H9 (cell line): ENCODE measurements at regions not wholly inside any gene's neighbourhood (a gene's known extent, or its start where the extent isn't known, plus 50 kb on each side); places are given as distances from the start of the nearest gene placed in this dataset.

Experiments
- DNase-seq: peaks from one replicate; pipeline ENCODE4 v3.0.0-alpha.2; 2017
- H2AFZ ChIP-seq: one replicate; pipeline ENCODE4 v1.6.1; 2013; ENCODE audit warnings: mild to moderate bottlenecking, low read length, control low read depth, moderate library complexity
- H2AK5ac ChIP-seq: 2 replicates; pipeline ENCODE4 v1.6.1; 2013; ENCODE audit warnings: low read length, control low read depth, mixed read lengths; ENCODE audit not compliant: insufficient read length
- H2BK120ac ChIP-seq: one replicate; pipeline ENCODE4 v1.6.1; 2013; ENCODE audit warnings: low read depth, mild to moderate bottlenecking, low read length, control low read depth, inconsistent platforms; ENCODE audit not compliant: poor library complexity, severe bottlenecking
- H2BK12ac ChIP-seq: 2 replicates; pipeline ENCODE4 v1.6.1; 2013; ENCODE audit warnings: low read length, control low read depth, mixed read lengths, low read depth; ENCODE audit not compliant: insufficient read length
- H2BK15ac ChIP-seq: 2 replicates; pipeline ENCODE4 v1.6.1; 2013; ENCODE audit warnings: low read depth, low read length, control low read depth
- H2BK20ac ChIP-seq: one replicate; pipeline ENCODE4 v1.6.1; 2013; ENCODE audit warnings: low read depth, mild to moderate bottlenecking, low read length, control low read depth, inconsistent platforms; ENCODE audit not compliant: poor library complexity, severe bottlenecking
- H2BK5ac ChIP-seq: 2 replicates; pipeline ENCODE4 v1.6.1; 2013; ENCODE audit warnings: low read length, control low read depth, mixed read lengths; ENCODE audit not compliant: insufficient read length
- H3K14ac ChIP-seq: 2 replicates; pipeline ENCODE4 v1.6.1; 2013; ENCODE audit warnings: low read length, control low read depth; ENCODE audit not compliant: insufficient read depth
- H3K18ac ChIP-seq: 2 replicates; pipeline ENCODE4 v1.6.1; 2013; ENCODE audit warnings: low read depth, mild to moderate bottlenecking, mixed read lengths, low read length, control low read depth; ENCODE audit not compliant: insufficient read length
- H3K23ac ChIP-seq: 2 replicates; pipeline ENCODE4 v1.6.1; 2013; ENCODE audit warnings: low read length, control low read depth, mixed read lengths, low read depth; ENCODE audit not compliant: insufficient read length
- H3K23me2 ChIP-seq: 2 replicates; pipeline ENCODE4 v1.6.1; 2013; ENCODE audit warnings: low read depth, mild to moderate bottlenecking, mixed read lengths, low read length, control low read depth; ENCODE audit not compliant: insufficient read length, poor library complexity, severe bottlenecking
- H3K27ac ChIP-seq: 2 replicates; pipeline ENCODE4 v1.5.1; 2013; ENCODE audit warnings: low read length, control low read depth, mixed read lengths, low read depth; ENCODE audit not compliant: insufficient read length
- H3K27me3 ChIP-seq: 2 replicates; pipeline ENCODE4 v1.6.1; 2013; ENCODE audit warnings: low read length, control low read depth, inconsistent platforms; ENCODE audit not compliant: insufficient read depth
- H3K4ac ChIP-seq: 2 replicates; pipeline ENCODE4 v1.6.1; 2013; ENCODE audit warnings: low read depth, mild to moderate bottlenecking, control low read depth, inconsistent platforms, low read length, moderate library complexity
- H3K4me1 ChIP-seq: 2 replicates; pipeline ENCODE4 v1.6.1; 2013; ENCODE audit warnings: low read length, control low read depth, inconsistent platforms; ENCODE audit not compliant: insufficient read depth
- H3K4me2 ChIP-seq: 2 replicates; pipeline ENCODE4 v1.6.1; 2013; ENCODE audit warnings: low read length, control low read depth, mixed read lengths; ENCODE audit not compliant: insufficient read length, insufficient read depth
- H3K56ac ChIP-seq: 2 replicates; pipeline ENCODE4 v1.6.1; 2013; ENCODE audit warnings: low read depth, mild to moderate bottlenecking, mixed read lengths, low read length, control low read depth; ENCODE audit not compliant: insufficient read length
- H3K79me1 ChIP-seq: 2 replicates; pipeline ENCODE4 v1.6.1; 2013; ENCODE audit warnings: low read depth, mild to moderate bottlenecking, moderate library complexity, low read length, control low read depth, inconsistent platforms; ENCODE audit not compliant: insufficient read depth, poor library complexity, severe bottlenecking
- H3K79me2 ChIP-seq: 2 replicates; pipeline ENCODE4 v1.6.1; 2013; ENCODE audit warnings: low read length, control low read depth, inconsistent platforms; ENCODE audit not compliant: insufficient read depth
- H3K9ac ChIP-seq: 2 replicates; pipeline ENCODE4 v1.6.1; 2013; ENCODE audit warnings: low read length, control low read depth, mixed read lengths; ENCODE audit not compliant: insufficient read length; ENCODE audit errors: extremely low read depth
- H3K9me3 ChIP-seq: one replicate; pipeline ENCODE4 v1.6.1; 2013; ENCODE audit warnings: low read depth, low read length, inconsistent platforms; ENCODE audit not compliant: control insufficient read depth
- H3T11ph ChIP-seq: one replicate; pipeline ENCODE4 v1.6.1; 2013; ENCODE audit warnings: mild to moderate bottlenecking, low read length, control low read depth, inconsistent platforms
- H4K20me1 ChIP-seq: one replicate; pipeline ENCODE4 v1.6.1; 2013; ENCODE audit not compliant: control insufficient read depth, insufficient read length, insufficient read depth
- H4K5ac ChIP-seq: 2 replicates; pipeline ENCODE4 v1.6.1; 2013; ENCODE audit warnings: low read depth, mild to moderate bottlenecking, mixed read lengths, low read length, control low read depth; ENCODE audit not compliant: insufficient read length
- H4K8ac ChIP-seq: replicated peaks from 2 replicates; pipeline ENCODE4 v1.6.1; 2013; ENCODE audit warnings: low read length, control low read depth, mixed read lengths, low read depth; ENCODE audit not compliant: insufficient read length
- H4K91ac ChIP-seq: 2 replicates; pipeline ENCODE4 v1.6.1; 2013; ENCODE audit warnings: low read depth, mild to moderate bottlenecking, moderate library complexity, mixed read lengths, low read length, control low read depth; ENCODE audit not compliant: insufficient read length
- H3K27ac Mint-ChIP-seq, 3 experiments: 2 replicates in 2 of 3; 3 replicates in 1 of 3; pipeline ENCODE4 v1.8.0; 2020 to 2021; ENCODE audit warnings: mixed read lengths in 3 of 3, mild to moderate bottlenecking in 1 of 3, moderate library complexity in 1 of 3
- H3K27me3 Mint-ChIP-seq: 2 replicates; pipeline ENCODE4 v1.8.0; 2021; ENCODE audit warnings: low read depth, mild to moderate bottlenecking, moderate library complexity, mixed read lengths
- H3K36me3 Mint-ChIP-seq, 3 experiments: 2 replicates in 2 of 3; 3 replicates in 1 of 3; pipeline ENCODE4 v1.8.0; 2020 to 2021; ENCODE audit warnings: low read depth in 3 of 3, mixed read lengths in 3 of 3; ENCODE audit not compliant: insufficient read depth in 1 of 3
- H3K4me1 Mint-ChIP-seq, 2 experiments: 2 replicates each; pipeline ENCODE4 v1.8.0; 2020; ENCODE audit warnings: mixed read lengths in 2 of 2
- H3K4me3 Mint-ChIP-seq, 2 experiments: 2 replicates in 1 of 2; 3 replicates in 1 of 2; pipeline ENCODE4 v1.8.0; 2020 to 2021; ENCODE audit warnings: mild to moderate bottlenecking in 2 of 2, mixed read lengths in 2 of 2, moderate library complexity in 1 of 2
- H3K9me3 Mint-ChIP-seq, 2 experiments: 2 replicates in 1 of 2; 3 replicates in 1 of 2; pipeline ENCODE4 v1.8.0; 2020; ENCODE audit warnings: mild to moderate bottlenecking in 2 of 2, mixed read lengths in 2 of 2, moderate library complexity in 1 of 2
- WGBS: extraction: QIAGEN DNeasy Blood & Tissue Kit; methylation state at CpG from one replicate; pipeline ENCODE4 v1.1.7; 2013; ENCODE audit warnings: missing lambda C conversion rate, low lambda C conversion rate, mixed read lengths; ENCODE audit not compliant: insufficient read length; ENCODE audit errors: extremely low coverage; 5-methylcytosine and 5-hydroxymethylcytosine counted together
- TF ChIP-seq, protein P1 (sequence below): fragments of 200-600 bp; sonication (generic); conservative IDR thresholded peaks from 3 replicates; pipeline ENCODE4 v1.8.0; 2021; ENCODE audit warnings: antibody characterized with exemption, mild to moderate bottlenecking

DNA sequence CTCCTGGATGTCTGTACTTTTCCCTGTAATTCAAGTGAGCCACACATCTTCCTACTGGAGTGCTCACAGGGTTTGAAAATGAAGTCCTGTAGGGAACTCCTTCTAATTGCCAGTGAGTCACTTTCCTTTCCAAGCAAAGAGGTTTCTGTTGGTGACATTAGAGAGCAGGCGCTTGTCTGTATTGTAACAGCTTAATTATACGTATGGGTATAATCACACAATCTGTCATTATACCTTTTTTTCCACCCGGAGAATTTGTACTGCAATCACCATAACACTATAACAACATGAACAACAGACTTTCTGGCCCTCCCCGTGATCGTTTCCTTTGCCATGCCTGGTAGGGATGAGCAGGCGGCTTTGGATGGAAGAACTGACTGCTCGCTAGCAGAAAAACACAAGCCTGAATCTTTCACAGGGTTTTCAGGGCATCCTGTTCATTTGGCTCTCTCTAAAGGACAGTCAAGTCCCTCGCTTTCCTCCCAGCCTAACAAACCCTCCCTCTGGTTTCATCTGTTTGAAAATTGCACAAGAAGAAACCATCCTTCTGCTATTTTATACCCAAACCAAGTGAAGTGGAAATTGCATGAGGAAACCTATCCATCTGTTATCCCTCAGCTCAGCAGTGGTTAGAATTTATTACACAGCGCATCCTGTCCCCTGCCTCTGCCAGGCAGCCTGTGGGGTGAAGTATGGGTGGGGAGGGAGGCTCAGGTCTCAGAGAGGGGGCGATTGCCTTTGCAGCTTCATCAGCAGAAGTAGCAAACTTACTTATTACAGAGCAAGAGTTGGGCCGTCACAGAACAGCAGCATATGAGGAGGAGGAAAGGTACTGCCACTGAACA, 307.0 kb upstream of the TLE4 start:
- H3K23me2 ChIP-seq, result no peaks in the 10 kb centered on the region
- no CpG with 5 or more reads among the region's 11 CpGs for WGBS
- H4K91ac ChIP-seq, result no peak overlapping the region
- no peak overlapping the region for H3K9ac ChIP-seq
- no peak overlapping the region for H2BK120ac ChIP-seq
- Mint-ChIP-seq H3K36me3 (peaks cover 0 to 6% (median 0%) of the 10 kb centered on the region in 3 experiments; a peak in 1 of 7 replicates), H3K27me3 (peaks cover 7% of the 10 kb centered on the region), H3K4me3 (no peak overlapping the region), H3K4me1 (peaks cover 0 to 8% of the 10 kb centered on the region in 2 experiments; a peak in 2 of 4 replicates), H3K27ac (no peak overlapping the region; a peak in 1 of 7 replicates), H3K9me3 (peaks cover 2 to 3% of the 10 kb centered on the region in 2 experiments; a peak in 2 of 5 replicates)
- H4K8ac ChIP-seq, result no peak overlapping the region
- H3K79me2 ChIP-seq, result no peaks in the 10 kb centered on the region
- no peak overlapping the region for H3T11ph ChIP-seq
- no peaks in the 10 kb centered on the region for H4K20me1 ChIP-seq
- DNase-seq, result no peak
- no peak overlapping the region for H2BK5ac ChIP-seq
- no peak overlapping the region for H3K27ac ChIP-seq
- no peak overlapping the region for H2AK5ac ChIP-seq
- TF ChIP-seq, protein P1, sequence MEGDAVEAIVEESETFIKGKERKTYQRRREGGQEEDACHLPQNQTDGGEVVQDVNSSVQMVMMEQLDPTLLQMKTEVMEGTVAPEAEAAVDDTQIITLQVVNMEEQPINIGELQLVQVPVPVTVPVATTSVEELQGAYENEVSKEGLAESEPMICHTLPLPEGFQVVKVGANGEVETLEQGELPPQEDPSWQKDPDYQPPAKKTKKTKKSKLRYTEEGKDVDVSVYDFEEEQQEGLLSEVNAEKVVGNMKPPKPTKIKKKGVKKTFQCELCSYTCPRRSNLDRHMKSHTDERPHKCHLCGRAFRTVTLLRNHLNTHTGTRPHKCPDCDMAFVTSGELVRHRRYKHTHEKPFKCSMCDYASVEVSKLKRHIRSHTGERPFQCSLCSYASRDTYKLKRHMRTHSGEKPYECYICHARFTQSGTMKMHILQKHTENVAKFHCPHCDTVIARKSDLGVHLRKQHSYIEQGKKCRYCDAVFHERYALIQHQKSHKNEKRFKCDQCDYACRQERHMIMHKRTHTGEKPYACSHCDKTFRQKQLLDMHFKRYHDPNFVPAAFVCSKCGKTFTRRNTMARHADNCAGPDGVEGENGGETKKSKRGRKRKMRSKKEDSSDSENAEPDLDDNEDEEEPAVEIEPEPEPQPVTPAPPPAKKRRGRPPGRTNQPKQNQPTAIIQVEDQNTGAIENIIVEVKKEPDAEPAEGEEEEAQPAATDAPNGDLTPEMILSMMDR, result no peak
- H3K79me1 ChIP-seq, result no peaks in the 10 kb centered on the region
- H2BK15ac ChIP-seq, result no peak overlapping the region
- no peaks in the 10 kb centered on the region for H3K4me1 ChIP-seq
- H3K27me3 ChIP-seq, result no peaks in the 10 kb centered on the region
- H2BK12ac ChIP-seq, result no peak overlapping the region
- H2BK20ac ChIP-seq, result no peak overlapping the region
- no peak overlapping the region for H3K23ac ChIP-seq
- no peak overlapping the region for H3K18ac ChIP-seq
- H3K4me2 ChIP-seq, result no peak overlapping the region
- H3K56ac ChIP-seq, result no peak overlapping the region
- H2AFZ ChIP-seq, result no peak overlapping the region
- H3K4ac ChIP-seq, result no peak overlapping the region
- no peak overlapping the region for H4K5ac ChIP-seq
- no peak overlapping the region for H3K14ac ChIP-seq
- no peaks in the 10 kb centered on the region for H3K9me3 ChIP-seq
